ENCODE measurements at regions not wholly inside any gene's neighbourhood (a gene's known extent, or its start where the extent isn't known, plus 50 kb on each side); places are given as distances from the start of the nearest gene placed in this dataset.

DNA sequence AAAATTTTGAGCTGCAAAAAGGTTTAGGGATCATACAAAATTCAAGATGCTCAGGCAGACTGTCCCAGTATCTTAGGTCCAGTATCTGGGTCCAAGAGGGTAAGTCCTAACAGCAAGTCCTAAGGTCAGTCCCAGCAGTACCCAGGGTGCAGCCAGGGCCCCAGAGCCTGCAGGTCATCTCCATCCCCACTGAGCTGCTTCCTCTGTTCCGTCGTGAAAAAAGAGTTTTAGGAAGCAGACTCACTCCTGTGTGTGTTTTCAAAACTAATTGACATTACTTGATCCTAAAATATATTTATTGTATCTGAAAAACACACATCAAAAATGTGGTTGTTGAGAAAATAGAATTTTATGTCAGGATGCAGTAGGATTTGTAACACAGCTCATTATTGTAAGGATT lies 69.9 kb upstream of the ALKAL2 start:
- TF ChIP-seq, protein P1, sequence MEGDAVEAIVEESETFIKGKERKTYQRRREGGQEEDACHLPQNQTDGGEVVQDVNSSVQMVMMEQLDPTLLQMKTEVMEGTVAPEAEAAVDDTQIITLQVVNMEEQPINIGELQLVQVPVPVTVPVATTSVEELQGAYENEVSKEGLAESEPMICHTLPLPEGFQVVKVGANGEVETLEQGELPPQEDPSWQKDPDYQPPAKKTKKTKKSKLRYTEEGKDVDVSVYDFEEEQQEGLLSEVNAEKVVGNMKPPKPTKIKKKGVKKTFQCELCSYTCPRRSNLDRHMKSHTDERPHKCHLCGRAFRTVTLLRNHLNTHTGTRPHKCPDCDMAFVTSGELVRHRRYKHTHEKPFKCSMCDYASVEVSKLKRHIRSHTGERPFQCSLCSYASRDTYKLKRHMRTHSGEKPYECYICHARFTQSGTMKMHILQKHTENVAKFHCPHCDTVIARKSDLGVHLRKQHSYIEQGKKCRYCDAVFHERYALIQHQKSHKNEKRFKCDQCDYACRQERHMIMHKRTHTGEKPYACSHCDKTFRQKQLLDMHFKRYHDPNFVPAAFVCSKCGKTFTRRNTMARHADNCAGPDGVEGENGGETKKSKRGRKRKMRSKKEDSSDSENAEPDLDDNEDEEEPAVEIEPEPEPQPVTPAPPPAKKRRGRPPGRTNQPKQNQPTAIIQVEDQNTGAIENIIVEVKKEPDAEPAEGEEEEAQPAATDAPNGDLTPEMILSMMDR (IDR thresholded peaks at IDR 0.05; ENCODE audit: control extremely low read depth in 1 of 3, insufficient read depth in 1 of 3, low read depth in 1 of 3, low read length in 3 of 3): no peak
- TF ChIP-seq CEBPB (IDR thresholded peaks at IDR 0.05; ENCODE audit: low read depth, low read length): no peak
